ENCODE measurements at regions not wholly inside any gene's neighbourhood (a gene's known extent, or its start where the extent isn't known, plus 50 kb on each side); places are given as distances from the start of the nearest gene placed in this dataset.
A peak's percentile ranks its signal among the peaks of the same experiment; 100 is the strongest.
"Not testable (repeated sequence)": the region's sequence is repeated elsewhere in the genome, so short reads cannot be mapped to it uniquely, and the experiment has no call there.

DNA sequence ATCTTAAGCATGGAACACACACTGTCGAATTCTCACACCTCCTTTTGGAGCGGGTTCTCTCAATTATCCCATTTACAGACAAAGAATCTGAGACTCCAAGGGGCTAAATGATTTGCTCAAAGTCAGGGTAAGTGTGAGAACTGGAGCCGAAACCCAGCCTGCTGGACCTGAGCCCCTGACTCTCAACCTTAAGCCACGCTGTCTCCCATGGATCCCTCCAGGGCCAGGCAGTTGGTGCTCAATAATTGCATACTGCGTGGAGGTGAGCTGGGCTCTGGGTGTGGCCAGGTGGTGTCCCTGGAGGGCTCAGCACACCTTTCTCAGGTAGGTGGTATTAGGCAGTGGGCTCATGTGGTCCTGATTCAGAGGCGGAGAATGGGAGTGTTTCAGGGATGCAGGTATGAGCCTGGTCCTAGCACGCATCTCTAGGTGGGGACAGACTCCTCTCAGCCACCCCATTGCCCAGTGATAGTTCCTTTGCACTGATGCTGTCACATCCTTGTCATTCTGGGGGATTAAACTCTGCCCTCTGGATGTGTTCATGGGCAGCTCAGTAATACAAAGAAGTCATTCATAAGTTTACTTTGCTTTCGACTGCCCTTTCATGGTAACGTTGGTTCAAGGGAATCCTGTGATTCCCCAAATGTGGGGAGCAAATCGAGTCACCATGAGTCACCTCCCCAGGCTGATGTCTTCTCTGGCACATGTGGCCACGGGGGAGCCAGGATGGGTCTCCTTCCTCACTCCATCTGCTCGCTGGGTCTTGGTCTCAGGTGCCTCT is 399.5 kb upstream of the TNRC6C start:
- DNase-seq = no peak

GRCh38 chr17:77560381-77560780 is 398.1 kb upstream of the TNRC6C start:
- DNase-seq = no peak

- no peak for DNase-seq
Observed at GRCh38 chr17:77560841-77561240, 397.7 kb upstream of the TNRC6C start.

GRCh38 chr17:77562361-77562760 is 396.1 kb upstream of the TNRC6C start:
- not testable (repeated sequence) for DNase-seq

DNA sequence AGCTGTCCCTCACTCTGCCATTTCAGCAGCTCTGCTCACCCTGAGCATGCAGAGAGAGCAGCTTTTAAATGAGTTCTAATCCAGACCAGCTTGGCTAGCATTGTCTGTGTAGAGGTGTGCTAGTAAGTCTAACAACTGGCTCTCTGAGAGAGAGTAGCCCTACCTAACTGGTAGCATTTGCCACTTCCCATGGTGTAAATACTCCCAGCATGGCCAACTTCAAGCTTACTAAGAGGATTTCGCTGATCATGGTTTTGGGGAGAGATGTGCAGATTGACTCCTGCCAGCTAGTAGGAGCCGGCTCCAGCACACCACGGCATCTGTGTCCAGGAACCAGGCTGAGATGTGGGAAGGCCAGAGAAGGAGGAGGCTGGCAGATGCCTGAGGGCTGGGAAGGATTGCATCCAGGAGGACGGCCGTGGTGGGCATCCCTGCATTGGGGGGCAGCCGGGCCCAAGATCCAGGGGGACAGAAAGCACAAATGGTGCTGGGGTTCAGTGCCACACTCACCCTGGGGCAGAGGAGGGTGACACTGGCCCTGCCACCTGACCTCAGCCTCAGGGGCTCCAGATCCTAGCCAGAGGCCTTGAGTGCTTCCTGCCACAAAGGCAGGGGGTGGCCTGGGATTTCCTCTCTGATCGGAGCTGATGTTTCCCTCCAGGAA is 394.9 kb upstream of the TNRC6C start:
- no peak for DNase-seq

DNA sequence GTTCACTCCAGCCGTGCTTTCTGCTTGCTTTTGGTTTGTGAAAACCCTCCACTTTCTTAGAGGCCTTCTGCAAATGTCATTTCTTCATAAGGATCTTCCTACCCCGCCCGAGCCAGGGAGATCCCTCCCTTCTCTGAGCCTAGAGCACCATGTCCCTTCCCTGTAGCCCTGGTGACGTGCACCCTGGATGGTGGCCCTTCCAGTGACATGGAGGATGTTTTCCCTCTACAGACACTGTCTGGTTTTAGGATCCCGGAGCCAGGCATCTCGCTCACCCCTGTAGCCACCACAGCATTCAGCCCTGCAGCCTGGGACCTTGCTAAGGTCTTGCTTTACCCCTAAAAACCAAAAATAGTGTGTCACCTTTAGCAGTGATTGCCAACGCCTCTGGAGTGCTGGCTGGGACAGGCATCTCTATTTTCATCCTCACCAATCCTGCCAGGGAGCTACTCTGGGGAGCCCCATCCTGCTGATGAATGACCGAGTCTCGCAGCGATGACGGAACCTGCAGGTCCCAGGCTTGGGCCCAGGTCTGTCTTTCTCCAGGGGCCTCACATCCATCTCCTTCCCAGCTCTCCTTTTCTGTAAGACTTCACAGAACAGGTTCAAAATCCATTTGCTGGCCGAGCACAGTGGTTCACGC is 394.1 kb upstream of the TNRC6C start:
- no peak for DNase-seq

- DNase-seq = no peak
Observed at GRCh38 chr17:77565166-77565565, 393.3 kb upstream of the TNRC6C start.

GRCh38 chr17:77566151-77566550 is 392.4 kb upstream of the TNRC6C start:
- DNase-seq = no peak

- no peak for DNase-seq
Observed at GRCh38 chr17:77566566-77567138, 391.9 kb upstream of the TNRC6C start.

DNA sequence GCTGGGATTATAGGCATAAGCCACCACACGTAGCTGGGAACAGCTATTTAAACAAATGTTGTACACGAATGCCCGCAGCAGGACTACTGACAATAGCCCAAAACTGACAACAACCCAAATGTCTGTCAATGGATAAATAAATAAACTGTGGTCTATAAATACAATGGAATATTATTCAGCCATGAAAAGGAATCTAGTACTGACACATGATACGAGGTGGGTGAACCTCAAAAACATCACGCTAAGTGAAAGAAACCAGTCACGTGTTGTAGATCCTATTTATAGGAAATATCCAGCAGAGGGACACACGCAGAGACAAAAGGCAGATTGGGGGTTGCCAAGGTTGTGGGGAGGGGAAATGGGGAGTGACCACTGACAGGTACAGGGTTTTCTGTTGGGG is 390.0 kb upstream of the TNRC6C start:
- DNase-seq = no peak

GRCh38 chr17:77569846-77570564 is 388.5 kb upstream of the TNRC6C start:
- DNase-seq = no peak

DNA sequence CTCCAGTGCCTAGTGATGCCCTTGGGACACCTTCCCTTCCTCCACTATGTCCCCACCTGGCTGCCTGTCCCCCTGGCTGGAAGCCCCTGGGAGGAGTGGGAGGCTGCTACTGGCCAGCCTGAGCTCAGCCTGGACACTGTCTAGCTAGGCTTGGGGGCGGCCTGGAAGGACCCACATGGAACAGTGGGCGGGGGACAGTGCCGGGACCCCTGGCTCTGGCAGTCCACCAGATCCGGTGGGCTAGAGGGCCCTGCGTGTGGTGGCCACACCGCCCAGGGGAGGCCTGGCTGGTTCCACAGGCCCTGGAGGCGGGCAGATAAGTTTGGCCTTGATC is 388.0 kb upstream of the TNRC6C start:
- no peak for DNase-seq

DNA sequence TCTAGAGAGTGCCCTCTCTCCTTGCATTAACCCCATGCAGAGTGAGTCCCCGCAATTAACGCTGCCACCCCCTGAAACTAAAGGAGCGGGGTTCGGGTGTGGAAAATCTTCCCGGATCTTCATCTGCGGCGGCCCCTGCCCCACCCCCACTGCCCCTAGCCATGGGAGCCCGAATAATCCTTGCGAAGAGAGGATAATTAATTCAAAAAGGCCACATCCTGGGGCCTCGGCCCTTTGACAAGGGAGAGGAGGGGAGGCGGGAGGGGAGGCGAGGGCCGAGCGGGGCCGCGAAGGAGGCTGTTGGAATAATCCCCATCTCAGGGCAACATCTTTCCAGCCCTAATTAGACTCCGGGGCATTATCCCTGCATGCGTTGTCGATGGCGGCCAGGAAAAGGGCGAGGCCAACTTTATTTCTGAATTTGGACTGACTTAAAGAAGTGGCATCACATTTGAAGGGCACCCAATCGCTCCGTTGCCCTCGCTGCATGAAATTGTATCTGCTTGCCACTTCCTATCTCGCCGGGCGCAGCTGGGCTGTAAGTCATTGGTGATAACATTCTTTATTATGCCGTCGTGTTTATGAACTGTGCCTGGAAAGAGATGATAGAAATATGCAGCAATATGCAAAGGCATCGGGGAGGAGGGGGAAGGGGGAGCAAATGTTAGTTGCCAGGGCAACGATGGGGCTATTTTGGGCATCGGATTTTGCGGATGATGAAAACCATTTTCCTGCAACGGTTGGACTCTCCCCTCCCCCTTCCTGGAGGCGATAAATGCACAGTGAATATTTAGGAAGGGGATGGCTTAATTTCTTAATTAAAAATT is 387.1 kb upstream of the TNRC6C start:
- DNase-seq = peak; percentile 23

GRCh38 chr17:77572065-77572601 is 386.4 kb upstream of the TNRC6C start:
- DNase-seq = no peak

- no peak for DNase-seq
Observed at GRCh38 chr17:77572851-77573250, 385.7 kb upstream of the TNRC6C start.

- DNase-seq = no peak
Observed at GRCh38 chr17:77577491-77577890, 381.0 kb upstream of the TNRC6C start.

- DNase-seq = no peak
Observed at GRCh38 chr17:77579131-77579530, 379.4 kb upstream of the TNRC6C start.

DNA sequence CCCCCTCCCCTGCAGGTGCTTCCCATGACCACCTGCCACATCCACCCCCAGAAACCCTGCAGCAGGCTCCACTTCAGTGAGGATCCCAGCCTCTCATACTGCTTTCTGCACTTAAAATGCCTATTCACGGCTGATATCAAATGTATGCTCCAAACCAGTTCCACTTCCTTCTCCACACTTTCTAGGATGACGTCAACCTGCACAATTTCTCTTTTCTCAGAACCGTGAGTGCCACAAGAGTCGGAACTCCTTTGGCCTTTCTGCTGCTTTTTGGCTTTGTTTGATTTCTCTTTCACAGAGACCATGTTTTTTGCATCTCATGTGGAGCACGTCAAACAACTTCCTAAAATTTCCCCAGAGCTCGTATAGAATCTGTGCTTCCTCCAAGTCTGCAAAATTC is 378.8 kb upstream of the TNRC6C start:
- DNase-seq = no peak

- no peak for DNase-seq
Observed at GRCh38 chr17:77580531-77581270, 377.8 kb upstream of the TNRC6C start.

- no peak for DNase-seq
Observed at GRCh38 chr17:77581480-77581879, 377.0 kb upstream of the TNRC6C start.
